OCI-LY7 (cell line): ENCODE measurements at regions not wholly inside any gene's neighbourhood (a gene's known extent, or its start where the extent isn't known, plus 50 kb on each side); places are given as distances from the start of the nearest gene placed in this dataset.
"Not testable (repeated sequence)": the region's sequence is repeated elsewhere in the genome, so short reads cannot be mapped to it uniquely, and the experiment has no call there.

Experiments
- BruUV-seq: library from RNA; stranded (reverse); fragments of 400-500 nt; replicated peaks from 2 replicates; lab custom pipeline; 2021; lab: Mats Ljungman, UMichigan
- CTCF ChIA-PET: fragments of 300-600 bp; sonication (Branson Sonifier 250); formaldehyde crosslinking; loops from one replicate; lab custom pipeline; 2022; ENCODE audit warnings: antibody characterized with exemption; ENCODE audit not compliant: unreplicated experiment; lab: Charles Lee
- POLR2A ChIA-PET: fragments of 300-600 bp; sonication (Branson Sonifier 250); formaldehyde crosslinking; loops from one replicate; lab custom pipeline; 2022; ENCODE audit warnings: antibody characterized with exemption; lab: Charles Lee
- DNase-seq: peaks from one replicate; pipeline ENCODE4 v3.0.0-alpha.2; 2015; ENCODE audit warnings: low spot score
- H2AFZ ChIP-seq: fragments of 200-600 bp; sonication (generic), shearing (Covaris generic); 2 replicates; pipeline ENCODE4 v1.6.1; 2014; ENCODE audit warnings: mild to moderate bottlenecking, antibody characterized with exemption, low read length, moderate library complexity
- H3K27ac ChIP-seq: fragments of 200-600 bp; sonication (generic); 2 replicates; pipeline ENCODE4 v1.5.1; 2014; ENCODE audit warnings: mixed run types, low read depth, mild to moderate bottlenecking, moderate library complexity, low read length, inconsistent platforms; ENCODE audit not compliant: poor library complexity, severe bottlenecking
- H3K36me3 ChIP-seq: fragments of 200-600 bp; sonication (generic); 2 replicates; pipeline ENCODE4 v1.6.1; 2014; ENCODE audit warnings: mild to moderate bottlenecking, antibody characterized with exemption, low read length, moderate library complexity, mixed read lengths; ENCODE audit not compliant: insufficient read depth
- H3K4me1 ChIP-seq: fragments of 200-600 bp; sonication (generic); 2 replicates; pipeline ENCODE4 v1.5.1; 2014; ENCODE audit warnings: mild to moderate bottlenecking, low read length; ENCODE audit not compliant: insufficient read depth, poor library complexity, severe bottlenecking
- H3K4me2 ChIP-seq: fragments of 200-600 bp; sonication (generic); 2 replicates; pipeline ENCODE4 v1.6.1; 2014; ENCODE audit warnings: mild to moderate bottlenecking, low read length
- H3K4me3 ChIP-seq: fragments of 200-600 bp; sonication (generic); 2 replicates; pipeline ENCODE4 v1.5.1; 2014; ENCODE audit warnings: mild to moderate bottlenecking, low read depth, low read length; ENCODE audit not compliant: poor library complexity, severe bottlenecking
- H3K79me2 ChIP-seq: fragments of 200-600 bp; sonication (generic); 2 replicates; pipeline ENCODE4 v1.6.1; 2016; ENCODE audit warnings: low read depth, mild to moderate bottlenecking, low read length, moderate library complexity, mixed read lengths; ENCODE audit not compliant: insufficient read depth
- H3K9me2 ChIP-seq: fragments of 200-600 bp; sonication (generic); 2 replicates; pipeline ENCODE4 v1.6.1; 2016; ENCODE audit warnings: mild to moderate bottlenecking, low read length, mixed read lengths; ENCODE audit not compliant: insufficient read depth
- H3K9me3 ChIP-seq: fragments of 200-600 bp; sonication (generic); 2 replicates; pipeline ENCODE4 v1.6.1; 2014; ENCODE audit warnings: mild to moderate bottlenecking, mixed run types, low read length, mixed read lengths
- H4K20me1 ChIP-seq: fragments of 200-600 bp; sonication (generic); 2 replicates; pipeline ENCODE4 v1.6.1; 2014; ENCODE audit warnings: mild to moderate bottlenecking, antibody characterized with exemption, low read length, moderate library complexity, mixed read lengths; ENCODE audit not compliant: insufficient read depth
- EZH2phosphoT487 ChIP-seq: fragments of 200-600 bp; sonication (generic); IDR thresholded peaks from 2 replicates; pipeline ENCODE4 v1.6.1; 2018; ENCODE audit warnings: low read depth, borderline replicate concordance, mild to moderate bottlenecking, mixed run types, antibody characterized with exemption, low read length, moderate library complexity, mixed read lengths
- intact Hi-C: fragments of 100-400 bp; cut with micrococcal nuclease; formaldehyde crosslinking; loops from one replicate; pipeline ENCODE4 v1.10.0; 2022; ENCODE audit not compliant: unreplicated experiment
- TF ChIP-seq, protein P1 (sequence below): fragments of 200-600 bp; sonication (generic); conservative IDR thresholded peaks from 2 replicates; pipeline ENCODE4 v1.5.1; 2014; ENCODE audit warnings: mild to moderate bottlenecking, antibody characterized with exemption, low read length, moderate library complexity, mixed read lengths

GRCh38 chr1:199834711-199835110 is 192.8 kb upstream of the NR5A2 start:
- ChIA-PET CTCF (no interaction called here), POLR2A (interaction anchor here (0.6 to 1.6 kb wide), 2 partner anchors 8 to 42 kb away, joined by 3 read pairs; no protein-coding TSS in a partner anchor)
- Histone ChIP-seq H2AFZ (no peak overlapping the region), H4K20me1 (no peaks in the 10 kb centered on the region), H3K9me2 (no peaks in the 10 kb centered on the region), H3K4me2 (no peak overlapping the region), H3K4me1 (no peaks in the 10 kb centered on the region), H3K27ac (no peak overlapping the region), H3K79me2 (no peaks in the 10 kb centered on the region), H3K9me3 (no peaks in the 10 kb centered on the region), H3K36me3 (no peaks in the 10 kb centered on the region), H3K4me3 (no peak overlapping the region)
- no TSS peak for BruUV-seq
- DNase-seq: no peak
- TF ChIP-seq, protein P1, sequence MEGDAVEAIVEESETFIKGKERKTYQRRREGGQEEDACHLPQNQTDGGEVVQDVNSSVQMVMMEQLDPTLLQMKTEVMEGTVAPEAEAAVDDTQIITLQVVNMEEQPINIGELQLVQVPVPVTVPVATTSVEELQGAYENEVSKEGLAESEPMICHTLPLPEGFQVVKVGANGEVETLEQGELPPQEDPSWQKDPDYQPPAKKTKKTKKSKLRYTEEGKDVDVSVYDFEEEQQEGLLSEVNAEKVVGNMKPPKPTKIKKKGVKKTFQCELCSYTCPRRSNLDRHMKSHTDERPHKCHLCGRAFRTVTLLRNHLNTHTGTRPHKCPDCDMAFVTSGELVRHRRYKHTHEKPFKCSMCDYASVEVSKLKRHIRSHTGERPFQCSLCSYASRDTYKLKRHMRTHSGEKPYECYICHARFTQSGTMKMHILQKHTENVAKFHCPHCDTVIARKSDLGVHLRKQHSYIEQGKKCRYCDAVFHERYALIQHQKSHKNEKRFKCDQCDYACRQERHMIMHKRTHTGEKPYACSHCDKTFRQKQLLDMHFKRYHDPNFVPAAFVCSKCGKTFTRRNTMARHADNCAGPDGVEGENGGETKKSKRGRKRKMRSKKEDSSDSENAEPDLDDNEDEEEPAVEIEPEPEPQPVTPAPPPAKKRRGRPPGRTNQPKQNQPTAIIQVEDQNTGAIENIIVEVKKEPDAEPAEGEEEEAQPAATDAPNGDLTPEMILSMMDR: no peak
- no peak for TF ChIP-seq EZH2phosphoT487
- intact Hi-C loops: no loop called here

- no peaks in the 10 kb centered on the region for H3K36me3 ChIP-seq
- H3K4me1 ChIP-seq: no peaks in the 10 kb centered on the region
- H3K9me3 ChIP-seq: no peaks in the 10 kb centered on the region
- no peak overlapping the region for H3K4me3 ChIP-seq
- no TSS peak for BruUV-seq
- CTCF ChIA-PET: no interaction called here
- POLR2A ChIA-PET: interaction anchor here (1.0 to 1.6 kb wide), 3 partner anchors 9 to 338 kb away, joined by 3 to 6 read pairs (median 5); no protein-coding TSS in a partner anchor
- no peaks in the 10 kb centered on the region for H3K79me2 ChIP-seq
- no peak overlapping the region for H2AFZ ChIP-seq
- intact Hi-C loops: no loop called here
- H3K9me2 ChIP-seq: no peaks in the 10 kb centered on the region
- H3K4me2 ChIP-seq: no peak overlapping the region
- DNase-seq: no peak
- TF ChIP-seq, protein P1: no peak
- TF ChIP-seq EZH2phosphoT487: no peak
- no peaks in the 10 kb centered on the region for H4K20me1 ChIP-seq
- no peak overlapping the region for H3K27ac ChIP-seq
Observed at GRCh38 chr1:199836430-199836829, 191.1 kb upstream of the NR5A2 start.

- H3K79me2 ChIP-seq: no peaks in the 10 kb centered on the region
- TF ChIP-seq, protein P1: no peak
- no peak for TF ChIP-seq EZH2phosphoT487
- no peak for DNase-seq
- ChIA-PET CTCF (no interaction called here), POLR2A (interaction anchor here (0.7 to 1.2 kb wide), 2 partner anchors 337 to 1956 kb away, joined by 3 to 5 read pairs; no protein-coding TSS in a partner anchor)
- H2AFZ ChIP-seq: no peak overlapping the region
- no TSS peak for BruUV-seq
- no peaks in the 10 kb centered on the region for H3K9me3 ChIP-seq
- H3K4me2 ChIP-seq: no peak overlapping the region
- no peak overlapping the region for H3K4me3 ChIP-seq
- no peak overlapping the region for H3K27ac ChIP-seq
- H3K36me3 ChIP-seq: no peaks in the 10 kb centered on the region
- intact Hi-C loops: no loop called here
- H3K4me1 ChIP-seq: no peaks in the 10 kb centered on the region
- no peaks in the 10 kb centered on the region for H3K9me2 ChIP-seq
- H4K20me1 ChIP-seq: no peaks in the 10 kb centered on the region
Observed at GRCh38 chr1:199837321-199837720, 190.2 kb upstream of the NR5A2 start.

GRCh38 chr1:199839608-199840007 is 187.9 kb upstream of the NR5A2 start:
- H4K20me1 ChIP-seq, H3K79me2 ChIP-seq, DNase-seq, H3K4me1 ChIP-seq, H3K36me3 ChIP-seq, H3K27ac ChIP-seq, intact Hi-C loops, H2AFZ ChIP-seq, H3K9me3 ChIP-seq, H3K4me2 ChIP-seq, BruUV-seq, H3K4me3 ChIP-seq, CTCF ChIA-PET, H3K9me2 ChIP-seq: not testable (repeated sequence)
- POLR2A ChIA-PET: interaction anchor here (0.6 to 1.1 kb wide), 6 partner anchors 23 to 618 kb away, joined by 3 to 4 read pairs (median 3); no protein-coding TSS in a partner anchor
